GM18526 (cell line): ENCODE measurements at regions not wholly inside any gene's neighbourhood (a gene's known extent, or its start where the extent isn't known, plus 50 kb on each side); places are given as distances from the start of the nearest gene placed in this dataset.

Experiments
- POLR2A ChIP-seq: IDR thresholded peaks from 3 replicates; pipeline ENCODE4 v1.6.1; 2011; ENCODE audit not compliant: insufficient read length; ENCODE audit errors: extremely low read depth

- no peak for TF ChIP-seq POLR2A
Observed at GRCh38 chr19:28960586-28960985, 252.4 kb downstream of the UQCRFS1 start.

GRCh38 chr19:28956961-28957360 is 256.0 kb downstream of the UQCRFS1 start:
- no peak for TF ChIP-seq POLR2A

GRCh38 chr19:28956421-28956820 is 256.5 kb downstream of the UQCRFS1 start:
- no peak for TF ChIP-seq POLR2A

- TF ChIP-seq POLR2A, result no peak
Observed at GRCh38 chr19:28949535-28949934, 263.4 kb downstream of the UQCRFS1 start.

GRCh38 chr19:28949027-28949426 is 263.9 kb downstream of the UQCRFS1 start:
- TF ChIP-seq POLR2A, result no peak

GRCh38 chr19:28948566-28948965 is 264.4 kb downstream of the UQCRFS1 start:
- no peak for TF ChIP-seq POLR2A

- no peak for TF ChIP-seq POLR2A
Observed at GRCh38 chr19:28948026-28948425, 264.9 kb downstream of the UQCRFS1 start.

GRCh38 chr19:28943651-28944050 is 269.3 kb downstream of the UQCRFS1 start:
- TF ChIP-seq POLR2A, result no peak

- no peak for TF ChIP-seq POLR2A
Observed at GRCh38 chr19:28941833-28942232, 271.1 kb downstream of the UQCRFS1 start.

- TF ChIP-seq POLR2A, result no peak
Observed at GRCh38 chr19:28940751-28941500, 272.0 kb downstream of the UQCRFS1 start.

GRCh38 chr19:28939236-28939635 is 273.7 kb downstream of the UQCRFS1 start:
- TF ChIP-seq POLR2A, result no peak

- TF ChIP-seq POLR2A, result no peak
Observed at GRCh38 chr19:28936001-28936400, 276.9 kb downstream of the UQCRFS1 start.

GRCh38 chr19:28934631-28935030 is 278.3 kb downstream of the UQCRFS1 start:
- no peak for TF ChIP-seq POLR2A

GRCh38 chr19:28933039-28933438 is 279.9 kb downstream of the UQCRFS1 start:
- no peak for TF ChIP-seq POLR2A

GRCh38 chr19:28932446-28932845 is 280.5 kb downstream of the UQCRFS1 start:
- no peak for TF ChIP-seq POLR2A

GRCh38 chr19:28929006-28929405 is 283.9 kb downstream of the UQCRFS1 start:
- no peak for TF ChIP-seq POLR2A

GRCh38 chr19:28927456-28927855 is 285.5 kb downstream of the UQCRFS1 start:
- no peak for TF ChIP-seq POLR2A
